Esophagus squamous epithelium (tissue), 5 donors: ENCODE measurements at regions not wholly inside any gene's neighbourhood (a gene's known extent, or its start where the extent isn't known, plus 50 kb on each side); places are given as distances from the start of the nearest gene placed in this dataset.

Source experiments
- DNase-seq: peaks from one replicate; lab custom pipeline; 2025; lab: John Stamatoyannopoulos, UW
- H3K27ac ChIP-seq, 4 donors: fragments of 200-600 bp; sonication (generic); one replicate each; pipeline ENCODE4 v1.5.1; 2016 to 2019; ENCODE audit warnings: mild to moderate bottlenecking in 1 of 4
- H3K27me3 ChIP-seq, 4 donors: fragments of 200-600 bp; sonication (generic); 1 replicate in 3 of 4; 2 replicates in 1 of 4; pipeline versions ENCODE4 v1.5.1 to v1.6.0; 2017 to 2021; ENCODE audit warnings: antibody characterized with exemption in 1 of 4
- H3K36me3 ChIP-seq, 3 donors: fragments of 200-600 bp; sonication (generic); one replicate each; pipeline ENCODE4 v1.5.1; 2016 to 2019
- H3K4me1 ChIP-seq, 3 donors: fragments of 200-600 bp; sonication (generic); one replicate each; pipeline ENCODE4 v1.5.1; 2017 to 2019
- H3K4me3 ChIP-seq, 4 donors: fragments of 200-600 bp; sonication (generic); 1 replicate in 3 of 4; 2 replicates in 1 of 4; pipeline ENCODE4 v1.5.1; 2016 to 2019; ENCODE audit warnings: mild to moderate bottlenecking in 2 of 4, moderate library complexity in 1 of 4
- H3K9me3 ChIP-seq, 3 donors: fragments of 200-600 bp; sonication (generic); one replicate each; pipeline ENCODE4 v1.5.1; 2016 to 2019
- POLR2A ChIP-seq, 4 donors: fragments of 450-650 bp; IDR thresholded peaks; one replicate each; pipeline ENCODE4 v1.6.1; 2017; ENCODE audit warnings: antibody characterized with exemption in 4 of 4, mild to moderate bottlenecking in 4 of 4, moderate library complexity in 3 of 4
- WGBS, 2 donors: methylation state at CpG; one replicate each; pipeline ENCODE4 v1.1.5; 2018; 5-methylcytosine and 5-hydroxymethylcytosine counted together
- intact Hi-C: fragments of 100-400 bp; cut with DNase I; formaldehyde crosslinking; loops from one replicate; pipeline ENCODE4 v1.15.0; 2022
- small RNA-seq, 4 donors: library from RNA; depleted of rRNA; stranded (forward); fragments of <200 nt; gene quantifications; one replicate each; pipeline ENCODE3, GENCODE V24; 2016
- TF ChIP-seq, protein P1 (sequence below), 6 experiments: fragments of 450-650 bp in 4 of 6; fragments of 200-600 bp in 2 of 6; sonication (generic) in 2 of 6; IDR thresholded peaks; one replicate each; pipeline ENCODE4 v1.5.1; 2016 to 2019; ENCODE audit warnings: antibody characterized with exemption in 6 of 6, mild to moderate bottlenecking in 4 of 6, moderate library complexity in 4 of 6
- donor health status: DM: yes; HTN: yes; CAD: no.

- Histone ChIP-seq H3K4me3 (no peak overlapping the region), H3K4me1 (peaks cover 0 to 6% (median 0%) of the 10 kb centered on the region in 3 donors), H3K27me3 (no peaks in the 10 kb centered on the region), H3K9me3 (no peaks in the 10 kb centered on the region), H3K27ac (no peak overlapping the region), H3K36me3 (no peaks in the 10 kb centered on the region)
- TF ChIP-seq, protein P1, sequence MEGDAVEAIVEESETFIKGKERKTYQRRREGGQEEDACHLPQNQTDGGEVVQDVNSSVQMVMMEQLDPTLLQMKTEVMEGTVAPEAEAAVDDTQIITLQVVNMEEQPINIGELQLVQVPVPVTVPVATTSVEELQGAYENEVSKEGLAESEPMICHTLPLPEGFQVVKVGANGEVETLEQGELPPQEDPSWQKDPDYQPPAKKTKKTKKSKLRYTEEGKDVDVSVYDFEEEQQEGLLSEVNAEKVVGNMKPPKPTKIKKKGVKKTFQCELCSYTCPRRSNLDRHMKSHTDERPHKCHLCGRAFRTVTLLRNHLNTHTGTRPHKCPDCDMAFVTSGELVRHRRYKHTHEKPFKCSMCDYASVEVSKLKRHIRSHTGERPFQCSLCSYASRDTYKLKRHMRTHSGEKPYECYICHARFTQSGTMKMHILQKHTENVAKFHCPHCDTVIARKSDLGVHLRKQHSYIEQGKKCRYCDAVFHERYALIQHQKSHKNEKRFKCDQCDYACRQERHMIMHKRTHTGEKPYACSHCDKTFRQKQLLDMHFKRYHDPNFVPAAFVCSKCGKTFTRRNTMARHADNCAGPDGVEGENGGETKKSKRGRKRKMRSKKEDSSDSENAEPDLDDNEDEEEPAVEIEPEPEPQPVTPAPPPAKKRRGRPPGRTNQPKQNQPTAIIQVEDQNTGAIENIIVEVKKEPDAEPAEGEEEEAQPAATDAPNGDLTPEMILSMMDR (IDR thresholded peaks at IDR 0.05) = no peak
- TF ChIP-seq POLR2A (IDR thresholded peaks at IDR 0.05) = no peak
- no peak for DNase-seq
- WGBS, 2 donors = 67% methylated on average over 1 of the region's 1 CpG; no CpG with 5 or more reads in 1 of the 2 donors
- intact Hi-C loops = no loop called here
Observed at GRCh38 chr13:44323754-44324153, 49.9 kb upstream of the SERP2 start.

Small RNA genes lying in the stretch of these regions (small RNA-seq; reads per million reads assigned to genes)
- 0 reads per million in 4 donors for gene MIR8079
